ENCODE measurements at regions not wholly inside any gene's neighbourhood (a gene's known extent, or its start where the extent isn't known, plus 50 kb on each side); places are given as distances from the start of the nearest gene placed in this dataset.

GRCh38 chr2:239735829-239736357 is 289.2 kb downstream of the NDUFA10 start:
- POLR2A ChIA-PET: no interaction called here
- H3K4me2 ChIP-seq (ENCODE audit: control insufficient read depth, insufficient read depth): no peak overlapping the region
- WGBS (ENCODE audit: insufficient coverage, insufficient replicate concordance, low lambda C conversion rate, missing lambda C conversion rate): 60% methylated on average over 16 of the region's 16 CpGs
- H3K27ac ChIP-seq (ENCODE audit: control insufficient read depth, insufficient read depth): no peak overlapping the region
- H3K79me2 ChIP-seq (ENCODE audit: control insufficient read depth, insufficient read depth, low read length): no peaks in the 10 kb centered on the region
- FAIRE-seq: no peak
- no TSS peak for BruUV-seq (replicated peaks)
- no peaks in the 10 kb centered on the region for H3K27me3 ChIP-seq (replicated peaks in 1 of 2; ENCODE audit: control insufficient read depth in 2 of 2, insufficient read depth in 2 of 2, low read length in 1 of 2)
- H3K9me3 ChIP-seq (replicated peaks; ENCODE audit: control insufficient read depth, insufficient read depth, low read length): no peaks in the 10 kb centered on the region; the same call in 2 of the 3 replicates
- ATAC-seq: no peak
- intact Hi-C loops (cut with micrococcal nuclease; ENCODE audit: unreplicated experiment): no loop called here
- H4K20me1 ChIP-seq (ENCODE audit: control insufficient read depth, insufficient read depth): no peaks in the 10 kb centered on the region
- no peak for DNase-seq (ENCODE audit: low read depth, low spot score)
- RAD21 ChIA-PET (ENCODE audit: unreplicated experiment): interaction anchor here (0.6 kb wide), 1 partner anchor 441 kb away, joined by 3 read pairs; no protein-coding TSS in a partner anchor
- H3K4me1 ChIP-seq (ENCODE audit: control insufficient read depth, insufficient read depth, low read length): no peaks in the 10 kb centered on the region
- H3K4me3 ChIP-seq: no peak overlapping the region
- SMC1A ChIA-PET (ENCODE audit: uncharacterized antibody, unreplicated experiment): no interaction called here
- no peak overlapping the region for H2AFZ ChIP-seq (ENCODE audit: control insufficient read depth, low read depth, low read length)
- in situ Hi-C loops (cut with MboI): no loop called here
- CTCF ChIA-PET: no interaction called here
- no peak for TF ChIP-seq RB1 (IDR thresholded peaks at IDR 0.05; ENCODE audit: borderline replicate concordance)
- TF ChIP-seq ATF7 (IDR thresholded peaks at IDR 0.05; ENCODE audit: low read depth): no peak
- H3K36me3 ChIP-seq (ENCODE audit: control insufficient read depth in 2 of 2, insufficient read depth in 2 of 2, low read length in 1 of 2): no peaks in the 10 kb centered on the region
- H3K9ac ChIP-seq (ENCODE audit: control insufficient read depth, insufficient read depth, low read length): no peak overlapping the region

GRCh38 chr2:239735131-239735828 is 289.9 kb downstream of the NDUFA10 start:
- no peak overlapping the region for H3K9ac ChIP-seq (ENCODE audit: control insufficient read depth, insufficient read depth, low read length)
- SMC1A ChIA-PET (ENCODE audit: uncharacterized antibody, unreplicated experiment): no interaction called here
- H3K4me1 ChIP-seq (ENCODE audit: control insufficient read depth, insufficient read depth, low read length): no peaks in the 10 kb centered on the region
- no peak overlapping the region for H3K4me2 ChIP-seq (ENCODE audit: control insufficient read depth, insufficient read depth)
- no peak overlapping the region for H2AFZ ChIP-seq (ENCODE audit: control insufficient read depth, low read depth, low read length)
- 54% methylated on average over 23 of the region's 23 CpGs for WGBS (ENCODE audit: insufficient coverage, insufficient replicate concordance, low lambda C conversion rate, missing lambda C conversion rate)
- ATAC-seq: no peak
- in situ Hi-C loops (cut with MboI) (no loop called here), intact Hi-C loops (cut with micrococcal nuclease; ENCODE audit: unreplicated experiment) (no loop called here)
- H3K36me3 ChIP-seq (ENCODE audit: control insufficient read depth in 2 of 2, insufficient read depth in 2 of 2, low read length in 1 of 2): no peaks in the 10 kb centered on the region
- H4K20me1 ChIP-seq (ENCODE audit: control insufficient read depth, insufficient read depth): no peaks in the 10 kb centered on the region
- no TSS peak for BruUV-seq (replicated peaks)
- no peak for DNase-seq (ENCODE audit: low read depth, low spot score)
- no peak for FAIRE-seq
- no peaks in the 10 kb centered on the region for H3K79me2 ChIP-seq (ENCODE audit: control insufficient read depth, insufficient read depth, low read length)
- POLR2A ChIA-PET: no interaction called here
- H3K9me3 ChIP-seq (replicated peaks; ENCODE audit: control insufficient read depth, insufficient read depth, low read length): no peaks in the 10 kb centered on the region; the same call in 2 of the 3 replicates
- RAD21 ChIA-PET (ENCODE audit: unreplicated experiment): no interaction called here
- no peak overlapping the region for H3K4me3 ChIP-seq
- no peaks in the 10 kb centered on the region for H3K27me3 ChIP-seq (replicated peaks in 1 of 2; ENCODE audit: control insufficient read depth in 2 of 2, insufficient read depth in 2 of 2, low read length in 1 of 2)
- H3K27ac ChIP-seq (ENCODE audit: control insufficient read depth, insufficient read depth): no peak overlapping the region
- CTCF ChIA-PET: no interaction called here
- TF ChIP-seq EP300 (IDR thresholded peaks at IDR 0.05; ENCODE audit: borderline replicate concordance in 1 of 2, control insufficient read depth in 1 of 2, low read depth in 2 of 2, low read length in 2 of 2) (no peak), RAD51 (IDR thresholded peaks at IDR 0.05) (no peak), TCF3 (IDR thresholded peaks at IDR 0.05; ENCODE audit: borderline replicate concordance, insufficient read depth, low read depth, low read length) (no peak), IRF4 (IDR thresholded peaks at IDR 0.05; ENCODE audit: low read depth, low read length) (no peak), CREM (IDR thresholded peaks at IDR 0.05; ENCODE audit: low read depth) (no peak), RELA (IDR thresholded peaks at IDR 0.05; ENCODE audit: borderline replicate concordance, partially characterized antibody) (no peak), FOXM1 (IDR thresholded peaks at IDR 0.05; ENCODE audit: low read depth, low read length) (no peak), EGR1 (IDR thresholded peaks at IDR 0.05; ENCODE audit: borderline replicate concordance in 1 of 2, low read depth in 2 of 2, low read length in 2 of 2) (no peak), E2F8 (IDR thresholded peaks at IDR 0.05; ENCODE audit: low read depth, partially characterized antibody) (no peak), TCF7 (IDR thresholded peaks at IDR 0.05; ENCODE audit: borderline replicate concordance) (no peak), ZNF274 (IDR thresholded peaks at IDR 0.05; ENCODE audit: insufficient read depth, insufficient read length) (no peak), ZNF24 (IDR thresholded peaks at IDR 0.05) (no peak), BMI1 (IDR thresholded peaks at IDR 0.05; ENCODE audit: borderline replicate concordance) (no peak), KLF5 (IDR thresholded peaks at IDR 0.05; ENCODE audit: partially characterized antibody) (no peak)

Data from GM12878 (cell line).